Limb (tissue), 2 donors: ENCODE measurements at regions not wholly inside any gene's neighbourhood (a gene's known extent, or its start where the extent isn't known, plus 50 kb on each side); places are given as distances from the start of the nearest gene placed in this dataset.

Experiments
- DNase-seq, 2 donors: peaks; one replicate each; pipeline ENCODE4 v3.0.0-alpha.2; 2016; ENCODE audit errors: extremely low spot score in 2 of 2

DNA sequence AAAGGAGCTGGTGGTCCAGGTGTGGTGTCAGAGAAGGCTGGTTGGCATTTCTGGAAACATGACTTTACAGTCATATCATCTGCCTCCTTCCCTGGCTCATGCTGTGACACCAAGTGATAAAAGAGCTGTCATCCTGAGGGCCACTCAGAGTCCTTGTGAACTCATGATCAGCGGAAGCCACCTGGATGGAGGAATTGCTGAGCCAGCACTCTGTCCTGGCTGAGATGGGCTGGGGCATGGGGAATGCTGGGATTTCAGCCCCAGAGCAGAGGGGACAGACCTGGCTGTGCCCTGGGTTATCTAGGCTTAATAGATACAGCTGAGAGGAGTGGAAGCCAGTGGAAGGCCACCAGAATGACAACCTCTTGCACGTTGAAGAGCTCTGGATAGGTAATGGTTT, 214.3 kb downstream of the DHX35 start:
- DNase-seq = no peak

DNA sequence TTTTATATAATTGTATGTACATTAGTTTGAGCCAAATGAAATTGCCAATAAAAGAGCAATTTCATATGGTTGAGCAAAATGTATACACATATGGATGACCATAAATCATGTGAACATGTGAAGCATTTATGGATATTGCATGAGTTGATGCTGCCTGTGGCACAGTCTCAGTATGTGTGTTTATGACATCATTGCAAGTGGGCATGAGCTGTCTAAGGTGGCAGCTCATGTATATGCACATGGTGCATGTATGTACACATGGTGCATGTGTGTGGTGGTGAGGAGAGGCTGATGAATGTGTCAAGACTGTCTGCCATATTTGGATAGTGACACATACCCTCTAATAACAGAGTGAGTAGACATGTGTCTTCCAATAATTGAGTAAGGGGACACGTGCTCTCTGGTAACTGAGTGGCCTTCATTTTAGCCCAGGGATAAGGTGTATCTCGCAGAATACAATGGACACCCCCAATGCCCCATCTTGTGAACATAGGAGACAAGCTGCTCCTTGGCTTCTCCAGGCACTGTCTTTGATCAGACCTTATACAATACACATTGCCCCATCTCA, 208.8 kb downstream of the DHX35 start:
- no peak for DNase-seq

DNA sequence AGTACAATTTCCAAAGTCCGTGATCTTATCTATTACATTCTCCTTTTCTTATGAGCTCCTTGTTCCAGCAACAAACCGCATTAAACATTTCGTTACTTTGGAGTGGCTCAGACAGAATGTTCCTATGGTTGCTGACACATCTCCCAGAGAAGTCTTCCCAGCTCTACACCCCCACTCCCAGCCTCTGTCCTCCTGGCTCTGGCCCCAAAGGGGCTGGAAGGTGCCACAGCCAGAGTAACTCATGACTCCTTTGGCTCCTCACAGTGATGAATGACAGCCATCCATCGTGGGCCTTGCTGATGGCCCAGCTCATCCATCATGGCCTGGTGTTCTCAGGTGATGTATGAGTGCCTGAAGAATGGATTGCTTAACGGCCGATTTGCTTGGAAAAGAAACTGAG, 203.0 kb downstream of the DHX35 start:
- no peak for DNase-seq

GRCh38 chr20:39164642-39165041, 202.5 kb downstream of the DHX35 start:
- no peak for DNase-seq

DNA sequence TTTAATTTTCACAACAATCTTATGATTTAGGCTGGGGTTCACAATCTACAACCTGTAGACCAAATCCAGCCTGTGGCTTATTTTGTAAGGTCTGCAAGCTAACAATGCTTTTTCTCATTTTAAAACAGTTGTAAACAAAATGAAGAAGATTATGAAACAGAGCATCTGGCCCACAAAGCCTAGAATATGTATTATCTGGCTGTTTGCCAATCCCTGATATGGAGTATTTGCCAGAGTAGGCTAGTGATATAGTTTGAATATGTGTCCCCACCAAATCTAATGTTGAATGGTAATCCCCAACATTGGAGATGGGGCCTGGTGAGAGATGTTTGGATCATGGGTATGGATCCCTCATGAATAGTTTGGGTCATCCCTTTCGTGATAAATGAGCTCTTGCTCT, 201.8 kb downstream of the DHX35 start:
- no peak for DNase-seq

GRCh38 chr20:39161900-39162299, 199.8 kb downstream of the DHX35 start:
- DNase-seq = no peak

GRCh38 chr20:39155971-39156370, 193.8 kb downstream of the DHX35 start:
- no peak for DNase-seq

DNA sequence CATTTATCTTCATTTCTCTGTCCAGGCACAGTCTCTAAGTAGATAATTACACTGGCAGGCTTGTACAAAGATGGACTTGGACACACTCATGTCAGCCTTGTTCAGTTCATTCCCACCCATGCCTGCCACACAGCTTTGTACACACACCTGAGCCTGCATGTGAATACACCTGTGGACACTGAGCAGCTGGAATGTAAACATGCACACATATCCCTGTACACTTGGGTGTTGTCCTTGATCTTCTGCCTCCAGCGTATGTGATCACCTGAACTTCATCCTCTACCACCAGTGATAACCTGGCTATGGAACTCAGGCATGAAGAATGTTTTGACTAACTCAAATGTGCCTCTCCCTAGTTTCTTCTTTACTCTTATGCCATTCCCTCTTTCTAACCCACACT, 190.6 kb downstream of the DHX35 start:
- no peak for DNase-seq

GRCh38 chr20:39152126-39152525, 190.0 kb downstream of the DHX35 start:
- no peak for DNase-seq

GRCh38 chr20:39150501-39150900, 188.4 kb downstream of the DHX35 start:
- DNase-seq = no peak

DNA sequence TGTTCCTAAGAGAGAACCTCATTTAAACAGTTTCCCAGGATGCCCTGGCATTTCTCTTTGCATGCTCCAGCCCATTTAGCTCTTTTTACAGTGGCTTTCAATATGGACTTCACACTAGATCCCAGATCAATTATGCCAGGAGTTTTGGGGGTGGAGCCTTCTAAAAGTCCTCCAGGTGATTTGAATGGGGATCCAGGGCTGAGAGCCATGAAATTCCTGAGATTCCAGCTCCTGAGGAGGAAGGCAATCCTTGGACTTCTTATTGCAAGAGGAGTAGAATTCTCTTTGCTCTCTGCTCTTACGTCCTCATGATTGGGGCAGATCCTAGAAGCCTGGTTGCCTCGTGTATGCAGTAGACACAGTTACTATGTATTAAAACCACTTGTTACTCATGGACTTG, 184.2 kb downstream of the DHX35 start:
- no peak for DNase-seq

DNA sequence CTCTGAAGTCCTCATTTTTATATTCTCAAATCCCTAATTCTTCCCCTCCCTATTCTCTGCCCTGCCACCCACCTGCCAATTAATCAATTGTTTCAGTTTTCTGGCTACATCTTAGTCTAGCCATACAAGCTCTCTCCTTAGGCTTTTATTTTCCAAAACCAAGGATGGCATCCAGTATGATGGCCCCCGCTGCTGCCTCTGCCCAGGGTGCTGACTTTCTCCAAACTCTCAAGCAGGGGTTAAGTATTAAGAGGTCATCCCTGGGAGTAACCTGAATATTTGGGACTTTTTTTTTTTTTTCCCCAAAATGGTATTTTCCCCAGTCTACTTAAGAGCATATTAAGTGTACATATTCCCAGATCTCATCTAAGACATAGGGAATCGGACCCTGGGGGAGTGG, 183.8 kb downstream of the DHX35 start:
- no peak for DNase-seq

DNA sequence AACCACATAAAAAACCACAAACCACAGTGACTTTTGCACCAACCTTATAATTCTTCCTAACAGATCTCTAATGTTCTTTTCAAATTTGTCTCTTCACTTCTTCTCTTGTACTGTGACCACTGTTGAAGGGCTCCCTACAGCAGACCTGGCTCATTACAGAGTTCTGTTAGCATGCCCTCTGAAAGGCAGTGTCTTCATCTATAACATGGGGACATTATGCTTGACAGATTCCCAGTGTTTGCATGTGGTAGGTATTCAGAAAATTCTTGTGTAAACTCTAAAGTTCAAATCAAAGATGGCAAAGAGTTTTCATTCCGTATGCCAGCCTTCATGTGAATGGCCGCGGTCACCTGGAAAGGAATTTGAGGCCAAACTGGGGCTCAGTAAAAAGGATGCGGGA, 182.6 kb downstream of the DHX35 start:
- DNase-seq = no peak

DNA sequence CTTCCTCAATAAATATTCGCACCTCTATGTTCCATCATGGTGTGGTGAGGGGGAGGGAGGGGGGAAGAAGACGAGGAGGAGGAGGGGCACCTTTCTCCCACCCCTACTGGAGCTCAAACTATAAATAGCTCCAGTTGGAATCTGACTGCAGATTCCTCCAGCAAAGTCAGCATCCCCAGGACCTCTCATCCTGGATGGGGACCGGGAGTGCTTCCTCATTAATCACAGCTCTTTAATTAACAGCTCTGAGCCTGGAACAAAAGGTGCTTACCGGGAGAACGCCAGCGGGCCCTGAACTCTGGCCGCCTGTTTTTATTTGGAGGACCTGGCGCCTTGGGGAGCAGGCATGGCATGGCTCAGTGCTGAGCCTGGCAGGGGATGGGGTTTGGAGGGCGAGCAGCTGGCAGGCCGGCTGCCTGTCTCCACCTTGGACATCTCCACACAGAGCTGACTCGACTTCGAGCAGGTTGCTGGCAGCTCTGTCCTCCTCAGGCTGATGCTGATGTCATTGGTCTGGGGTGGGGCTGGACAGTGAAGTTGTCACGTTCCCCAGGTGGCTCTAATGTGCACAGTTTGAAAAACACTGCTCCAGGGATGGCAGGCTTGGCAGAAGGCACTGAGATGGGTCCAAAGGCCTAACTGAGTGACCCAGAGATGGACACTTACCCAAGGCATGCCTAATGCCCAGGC, 180.4 kb downstream of the DHX35 start:
- DNase-seq = no peak

- no peak for DNase-seq
Measured at GRCh38 chr20:39137299-39137698, 175.2 kb downstream of the DHX35 start.

DNA sequence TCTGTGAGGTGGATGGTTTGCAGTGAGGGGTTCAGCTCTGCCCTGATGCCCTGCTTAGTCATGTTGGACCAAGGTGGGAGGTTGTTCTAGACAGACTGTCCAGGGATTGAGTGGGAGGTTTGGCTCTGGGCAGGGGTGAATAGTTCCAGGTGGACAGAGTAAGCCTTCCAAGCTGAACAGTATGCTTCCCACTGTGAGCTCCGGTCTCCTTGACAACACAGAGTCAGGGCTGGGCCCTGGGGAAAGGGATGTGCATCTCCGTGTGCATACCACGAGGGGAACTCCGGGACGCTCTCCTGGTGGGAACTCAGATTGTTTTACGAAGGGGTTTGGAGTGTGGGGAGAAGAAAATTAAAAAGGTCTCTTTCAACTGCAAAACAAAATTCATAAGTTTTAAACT, 174.7 kb downstream of the DHX35 start:
- DNase-seq = no peak

GRCh38 chr20:39135885-39136544, 173.9 kb downstream of the DHX35 start:
- DNase-seq = no peak

DNA sequence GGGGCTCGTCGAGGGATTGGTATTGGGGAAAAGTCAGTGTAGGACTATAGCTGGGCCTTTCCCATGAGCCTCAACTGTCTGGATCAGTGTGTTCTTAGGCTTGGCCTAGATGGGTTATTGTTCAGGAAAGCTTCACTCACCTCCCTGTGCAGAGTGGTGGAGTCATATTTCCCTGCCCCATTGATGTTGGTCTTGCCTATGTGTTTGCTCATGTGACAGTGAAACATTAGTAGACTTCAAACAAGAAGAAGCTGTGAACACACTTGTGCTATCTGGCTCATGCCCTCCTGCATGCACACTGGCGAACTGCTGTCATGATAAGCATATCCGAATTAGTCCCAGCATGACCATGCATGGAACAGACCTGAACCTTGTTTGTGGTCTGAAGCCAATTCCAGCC, 171.1 kb downstream of the DHX35 start:
- DNase-seq = no peak

DNA sequence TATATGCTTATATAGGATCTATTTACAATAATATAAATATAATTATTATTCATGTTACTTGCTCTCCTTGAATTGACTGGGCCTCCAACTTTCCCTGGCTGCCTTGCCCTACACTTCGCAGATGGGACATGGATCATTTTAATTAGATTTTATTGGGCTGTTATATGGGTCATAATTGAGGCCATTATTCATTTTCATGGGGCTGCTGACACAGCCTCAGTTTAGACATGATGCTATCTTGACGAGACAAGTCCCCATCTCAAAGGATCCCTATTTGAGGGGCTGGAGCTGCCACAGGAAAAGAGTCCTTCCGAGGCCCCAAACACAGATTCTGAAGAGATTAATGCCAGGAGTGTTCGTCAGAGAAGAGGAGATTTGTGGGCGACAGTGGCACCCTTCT, 170.4 kb downstream of the DHX35 start:
- DNase-seq = no peak

DNA sequence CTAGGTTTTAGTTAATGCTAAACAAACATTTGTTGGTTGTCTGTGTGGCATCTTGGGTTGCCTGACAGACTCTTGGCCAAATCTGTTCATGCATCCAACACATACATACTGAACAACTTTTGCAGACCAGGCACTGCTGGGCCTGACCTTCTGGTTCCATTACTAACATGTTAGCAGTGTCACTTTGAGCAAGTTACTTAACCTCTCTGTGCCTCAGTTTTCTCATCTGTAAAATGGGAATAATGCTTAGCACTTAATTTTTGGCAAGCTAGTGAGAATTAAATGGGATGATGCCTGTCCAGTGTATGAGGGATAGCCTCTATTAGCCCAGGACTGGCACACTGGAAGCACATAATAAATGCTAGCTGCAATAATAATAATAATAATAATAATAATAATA, 169.9 kb downstream of the DHX35 start:
- DNase-seq = no peak

DNA sequence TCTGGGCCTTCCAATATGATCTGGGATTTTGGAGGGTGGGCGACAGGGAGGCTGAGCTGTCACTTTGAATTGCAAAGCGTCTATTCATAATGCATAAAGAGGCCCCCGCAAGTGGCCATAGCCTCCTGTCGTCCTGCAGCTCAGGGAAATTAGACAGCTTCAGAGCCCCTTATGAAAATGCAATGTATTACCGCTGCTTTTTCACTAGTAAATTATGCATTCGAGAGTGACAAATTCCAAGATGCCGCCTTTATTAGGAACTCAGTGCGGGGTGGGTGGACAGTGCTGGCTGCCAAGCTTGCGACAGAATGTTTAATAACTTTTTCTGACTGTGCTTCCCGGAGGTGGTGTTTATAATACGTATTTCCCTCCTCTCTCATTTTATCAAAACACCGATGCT, 168.5 kb downstream of the DHX35 start:
- no peak for DNase-seq

DNA sequence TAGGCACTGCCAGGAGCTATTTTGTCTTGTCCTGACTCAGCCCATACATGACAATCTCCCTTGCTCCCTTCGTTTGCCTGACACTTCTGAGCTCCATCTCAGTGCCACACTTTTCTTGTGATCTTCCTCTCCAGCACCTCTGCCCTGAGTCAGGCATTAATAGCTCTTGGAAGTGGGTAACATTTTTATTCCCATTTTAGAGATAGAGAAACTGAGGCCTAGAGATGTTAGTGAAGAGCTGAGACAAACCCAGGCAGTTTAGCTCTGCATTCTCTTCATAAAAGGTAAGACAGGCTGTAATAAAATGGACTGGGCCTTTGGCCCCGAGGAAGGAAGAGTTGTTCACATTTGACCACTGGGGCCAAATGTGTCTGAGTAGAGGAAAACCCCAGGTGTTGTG, 167.4 kb downstream of the DHX35 start:
- no peak for DNase-seq

DNA sequence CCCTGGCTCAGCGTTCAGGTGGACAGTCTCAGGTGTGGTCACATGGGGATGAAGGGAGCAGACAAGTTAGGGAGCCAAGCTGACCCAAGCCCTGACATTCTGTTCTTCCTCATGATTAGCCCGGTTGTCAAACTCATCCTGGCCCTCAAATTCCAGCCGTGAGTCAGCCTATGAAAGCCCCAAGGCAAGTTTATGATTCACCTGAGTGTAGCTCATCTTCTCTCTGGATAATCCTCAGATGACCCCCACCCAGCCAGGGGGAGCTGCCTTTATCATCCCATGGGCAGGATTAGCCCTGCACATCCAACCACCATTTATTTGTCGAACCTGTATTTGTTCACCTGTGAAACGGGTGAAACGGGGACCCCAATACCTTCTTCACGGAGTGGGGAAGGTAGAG, 161.9 kb downstream of the DHX35 start:
- DNase-seq = no peak
